ENCODE measurements at regions not wholly inside any gene's neighbourhood (a gene's known extent, or its start where the extent isn't known, plus 50 kb on each side); places are given as distances from the start of the nearest gene placed in this dataset.

GRCh38 chr2:217680381-217680780 lies 322.4 kb downstream of the TNS1 start:
- no peak for DNase-seq (ENCODE audit: low read depth)
- no peak overlapping the region for H3K4me3 ChIP-seq (replicated peaks; ENCODE audit: low read depth, low read length)
- TF ChIP-seq CTCF (IDR thresholded peaks at IDR 0.05; ENCODE audit: low read length, missing control alignments): no peak

DNA sequence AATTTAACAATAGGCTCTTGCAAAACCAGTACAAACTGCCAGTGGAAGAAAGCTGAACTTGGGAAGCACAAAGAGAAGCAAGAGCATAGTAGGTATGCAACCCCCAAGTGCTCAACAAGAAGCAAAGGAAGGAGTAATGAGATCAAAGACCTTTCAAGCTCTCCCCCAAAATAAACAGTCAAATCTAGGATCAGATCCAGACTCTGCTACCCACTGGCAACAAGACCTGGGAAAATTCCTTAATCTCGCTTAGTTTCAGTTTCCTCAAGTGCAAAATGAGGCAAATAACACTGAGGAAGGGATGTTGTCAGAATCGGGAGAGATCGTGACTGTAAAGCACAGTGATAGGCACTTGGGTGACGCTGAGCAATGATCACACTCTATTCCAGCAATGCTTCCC lies 329.2 kb downstream of the TNS1 start:
- no peak overlapping the region for H3K4me3 ChIP-seq (replicated peaks; ENCODE audit: low read depth, low read length)
- DNase-seq (ENCODE audit: low read depth): no peak
- TF ChIP-seq CTCF (IDR thresholded peaks at IDR 0.05; ENCODE audit: low read length, missing control alignments): no peak

- DNase-seq (ENCODE audit: low read depth): no peak
- TF ChIP-seq CTCF (IDR thresholded peaks at IDR 0.05; ENCODE audit: low read length, missing control alignments): no peak
- H3K4me3 ChIP-seq (replicated peaks; ENCODE audit: low read depth, low read length): no peak overlapping the region
Observed at GRCh38 chr2:217672472-217672871, 330.3 kb downstream of the TNS1 start.

GRCh38 chr2:217671871-217672270 lies 330.9 kb downstream of the TNS1 start:
- no peak for TF ChIP-seq CTCF (IDR thresholded peaks at IDR 0.05; ENCODE audit: low read length, missing control alignments)
- DNase-seq (ENCODE audit: low read depth): no peak
- H3K4me3 ChIP-seq (replicated peaks; ENCODE audit: low read depth, low read length): no peak overlapping the region

- DNase-seq (ENCODE audit: low read depth): no peak
- no peak overlapping the region for H3K4me3 ChIP-seq (replicated peaks; ENCODE audit: low read depth, low read length)
- TF ChIP-seq CTCF (IDR thresholded peaks at IDR 0.05; ENCODE audit: low read length, missing control alignments): no peak
Observed at GRCh38 chr2:217671075-217671474, 331.7 kb downstream of the TNS1 start.

- DNase-seq (ENCODE audit: low read depth): no peak
- TF ChIP-seq CTCF (IDR thresholded peaks at IDR 0.05; ENCODE audit: low read length, missing control alignments): no peak
Observed at GRCh38 chr2:217669831-217670230, 333.0 kb downstream of the TNS1 start.

GRCh38 chr2:217667512-217667911 lies 335.3 kb downstream of the TNS1 start:
- no peak for TF ChIP-seq CTCF (IDR thresholded peaks at IDR 0.05; ENCODE audit: low read length, missing control alignments)
- DNase-seq (ENCODE audit: low read depth): no peak
- no peak overlapping the region for H3K4me3 ChIP-seq (replicated peaks; ENCODE audit: low read depth, low read length)

More at GRCh38 chr2:217669831-217670230, 333.0 kb downstream of the TNS1 start:
- no peak overlapping the region for H3K4me3 ChIP-seq (replicated peaks; ENCODE audit: low read depth, low read length)

Measured in fibroblast of pulmonary artery (primary cell).